Upper lobe of left lung (tissue), 6 donors: ENCODE measurements at regions not wholly inside any gene's neighbourhood (a gene's known extent, or its start where the extent isn't known, plus 50 kb on each side); places are given as distances from the start of the nearest gene placed in this dataset.

Source experiments
- ATAC-seq, 2 donors: fragments of 200-7000 bp; cut with Tn5 transposase; one replicate each; pipeline ENCODE4 v1.9.1; 2022; ENCODE audit warnings: mild to moderate bottlenecking in 2 of 2, moderate library complexity in 2 of 2; ENCODE audit not compliant: low FRiP score in 2 of 2
- DNase-seq, 2 donors: peaks; one replicate each; pipeline ENCODE4 v3.0.0-alpha.2; 2019 to 2020
- H3K27ac ChIP-seq, 4 donors: fragments of 200-600 bp; sonication (generic); one replicate each; pipeline ENCODE4 v1.5.1; 2016 to 2019
- H3K27me3 ChIP-seq, 4 donors: fragments of 200-600 bp; sonication (generic); one replicate each; pipeline ENCODE4 v1.5.1; 2017 to 2019
- H3K36me3 ChIP-seq, 4 donors: fragments of 200-600 bp; sonication (generic); one replicate each; pipeline ENCODE4 v1.5.1; 2016 to 2019
- H3K4me1 ChIP-seq, 4 donors: fragments of 200-600 bp; sonication (generic); one replicate each; pipeline ENCODE4 v1.5.1; 2018 to 2019
- H3K4me3 ChIP-seq, 4 donors: fragments of 200-600 bp; sonication (generic); one replicate each; pipeline ENCODE4 v1.5.1; 2017 to 2019; ENCODE audit warnings: mild to moderate bottlenecking in 2 of 4, moderate library complexity in 1 of 4
- H3K9me3 ChIP-seq, 4 donors: fragments of 200-600 bp; sonication (generic); one replicate each; pipeline ENCODE4 v1.5.1; 2018 to 2019
- EP300 ChIP-seq, 4 donors: sonication (generic); formaldehyde crosslinking; IDR thresholded peaks; one replicate each; pipeline ENCODE4 v1.5.1; 2017; ENCODE audit warnings: antibody characterized with exemption in 4 of 4, control low read depth in 2 of 4
- POLR2A ChIP-seq, 4 donors: fragments of 450-650 bp; IDR thresholded peaks; one replicate each; pipeline ENCODE4 v1.5.1; 2016 to 2017; ENCODE audit warnings: antibody characterized with exemption in 4 of 4, mild to moderate bottlenecking in 2 of 4
- POLR2AphosphoS5 ChIP-seq, 2 donors: sonication (generic); formaldehyde crosslinking; IDR thresholded peaks; one replicate each; pipeline ENCODE4 v1.5.1; 2017; ENCODE audit warnings: antibody characterized with exemption in 2 of 2
- WGBS, 2 donors: methylation state at CpG; one replicate each; pipeline ENCODE4 v1.1.5; 2017 to 2018; 5-methylcytosine and 5-hydroxymethylcytosine counted together
- TF ChIP-seq, protein P1 (sequence below), 6 experiments: fragments of 450-650 bp in 4 of 6; fragments of 200-600 bp in 2 of 6; sonication (generic) in 2 of 6; IDR thresholded peaks; one replicate each; pipeline ENCODE4 v1.5.1; 2016 to 2019; ENCODE audit warnings: antibody characterized with exemption in 6 of 6
- donor health status: DM: no; HTN: no; CAD: no; lungs with moderate emphysema.
- donor health status: DM: no; HTN: yes; CAD: no; lungs with severe emphysema.

DNA sequence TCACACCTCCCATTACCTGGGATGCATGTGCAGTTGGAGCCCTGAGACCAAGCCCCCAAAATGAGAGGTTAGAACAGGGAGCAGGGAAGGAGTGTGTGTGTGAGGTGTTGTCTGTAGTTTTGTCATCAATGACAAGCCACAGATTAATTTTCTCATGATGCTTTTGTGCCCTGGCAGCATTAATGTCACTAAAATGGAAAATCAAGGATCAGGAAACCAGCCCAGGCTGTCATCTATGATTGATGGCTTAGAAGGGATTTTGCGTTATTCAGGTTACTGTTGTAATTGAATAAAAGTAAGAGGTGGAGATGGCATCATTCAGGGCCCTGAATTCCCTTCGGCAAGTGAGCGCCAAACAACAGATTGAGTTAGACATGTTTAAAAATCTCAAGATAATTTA, 130.5 kb upstream of the C1QTNF7 start:
- no peaks in the 10 kb centered on the region for H3K9me3 ChIP-seq
- H3K27ac ChIP-seq, result no peak overlapping the region
- no peak overlapping the region for H3K4me3 ChIP-seq
- ATAC-seq, result no peak
- TF ChIP-seq EP300 (IDR thresholded peaks at IDR 0.05) (no peak), POLR2A (IDR thresholded peaks at IDR 0.05) (no peak), POLR2AphosphoS5 (IDR thresholded peaks at IDR 0.05) (no peak)
- TF ChIP-seq, protein P1, sequence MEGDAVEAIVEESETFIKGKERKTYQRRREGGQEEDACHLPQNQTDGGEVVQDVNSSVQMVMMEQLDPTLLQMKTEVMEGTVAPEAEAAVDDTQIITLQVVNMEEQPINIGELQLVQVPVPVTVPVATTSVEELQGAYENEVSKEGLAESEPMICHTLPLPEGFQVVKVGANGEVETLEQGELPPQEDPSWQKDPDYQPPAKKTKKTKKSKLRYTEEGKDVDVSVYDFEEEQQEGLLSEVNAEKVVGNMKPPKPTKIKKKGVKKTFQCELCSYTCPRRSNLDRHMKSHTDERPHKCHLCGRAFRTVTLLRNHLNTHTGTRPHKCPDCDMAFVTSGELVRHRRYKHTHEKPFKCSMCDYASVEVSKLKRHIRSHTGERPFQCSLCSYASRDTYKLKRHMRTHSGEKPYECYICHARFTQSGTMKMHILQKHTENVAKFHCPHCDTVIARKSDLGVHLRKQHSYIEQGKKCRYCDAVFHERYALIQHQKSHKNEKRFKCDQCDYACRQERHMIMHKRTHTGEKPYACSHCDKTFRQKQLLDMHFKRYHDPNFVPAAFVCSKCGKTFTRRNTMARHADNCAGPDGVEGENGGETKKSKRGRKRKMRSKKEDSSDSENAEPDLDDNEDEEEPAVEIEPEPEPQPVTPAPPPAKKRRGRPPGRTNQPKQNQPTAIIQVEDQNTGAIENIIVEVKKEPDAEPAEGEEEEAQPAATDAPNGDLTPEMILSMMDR (IDR thresholded peaks at IDR 0.05), result no peak
- H3K27me3 ChIP-seq, result no peaks in the 10 kb centered on the region
- H3K4me1 ChIP-seq, result no peaks in the 10 kb centered on the region
- WGBS, 2 donors, result 95 to 96% methylated on average over 3 of the region's 3 CpGs
- H3K36me3 ChIP-seq, result no peaks in the 10 kb centered on the region
- DNase-seq, result no peak

GRCh38 chr4:15299627-15300026, 128.2 kb upstream of the C1QTNF7 start:
- no peaks in the 10 kb centered on the region for H3K27me3 ChIP-seq
- H3K4me3 ChIP-seq, result no peak overlapping the region
- no peak for ATAC-seq
- no peaks in the 10 kb centered on the region for H3K9me3 ChIP-seq
- DNase-seq, result no peak
- H3K27ac ChIP-seq, result no peak overlapping the region
- no peaks in the 10 kb centered on the region for H3K4me1 ChIP-seq
- H3K36me3 ChIP-seq, result no peaks in the 10 kb centered on the region
- TF ChIP-seq POLR2A (IDR thresholded peaks at IDR 0.05), result no peak
- no peak for TF ChIP-seq EP300 (IDR thresholded peaks at IDR 0.05)
- no peak for TF ChIP-seq POLR2AphosphoS5 (IDR thresholded peaks at IDR 0.05)
- TF ChIP-seq, protein P1 (IDR thresholded peaks at IDR 0.05), result no peak
- 64 to 82% methylated on average over 2 of the region's 2 CpGs for WGBS, 2 donors

DNA sequence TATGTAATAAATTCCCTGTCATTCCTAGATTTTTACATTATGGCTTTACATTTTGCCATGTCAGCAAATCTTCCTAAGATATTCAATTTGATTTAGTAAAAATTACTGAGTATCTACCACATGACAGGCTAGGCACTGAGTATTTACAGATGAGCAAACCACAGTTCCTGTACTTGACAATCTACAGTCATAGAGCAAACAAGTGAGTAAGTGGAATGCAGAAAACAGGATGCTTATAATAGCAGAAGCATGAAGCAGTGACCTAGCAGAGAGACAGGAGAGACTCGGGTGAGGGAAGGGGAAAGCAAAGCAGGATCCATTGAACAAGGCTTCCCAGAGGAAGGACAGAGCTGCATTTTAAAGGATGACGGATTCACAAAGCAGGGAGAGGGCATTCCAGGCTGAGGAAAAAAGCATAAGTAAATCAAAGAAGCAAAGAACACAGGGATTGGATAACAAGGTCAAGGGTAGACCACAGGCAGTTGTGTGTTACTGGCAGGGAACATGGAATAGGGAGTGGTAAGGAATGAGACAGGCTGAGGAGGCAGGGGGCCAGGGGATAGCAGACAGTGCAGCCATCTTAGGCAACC, 124.7 kb upstream of the C1QTNF7 start:
- H3K27me3 ChIP-seq, result no peaks in the 10 kb centered on the region
- no peak for DNase-seq
- ATAC-seq, result no peak
- H3K27ac ChIP-seq, result no peak overlapping the region
- WGBS, 2 donors, result 45 to 57% methylated on average over 2 of the region's 2 CpGs
- no peak overlapping the region for H3K4me3 ChIP-seq
- H3K36me3 ChIP-seq, result no peaks in the 10 kb centered on the region
- H3K4me1 ChIP-seq, result no peaks in the 10 kb centered on the region
- TF ChIP-seq POLR2AphosphoS5 (IDR thresholded peaks at IDR 0.05) (no peak), POLR2A (IDR thresholded peaks at IDR 0.05) (no peak), EP300 (IDR thresholded peaks at IDR 0.05) (no peak)
- TF ChIP-seq, protein P1 (IDR thresholded peaks at IDR 0.05), result no peak
- no peaks in the 10 kb centered on the region for H3K9me3 ChIP-seq

DNA sequence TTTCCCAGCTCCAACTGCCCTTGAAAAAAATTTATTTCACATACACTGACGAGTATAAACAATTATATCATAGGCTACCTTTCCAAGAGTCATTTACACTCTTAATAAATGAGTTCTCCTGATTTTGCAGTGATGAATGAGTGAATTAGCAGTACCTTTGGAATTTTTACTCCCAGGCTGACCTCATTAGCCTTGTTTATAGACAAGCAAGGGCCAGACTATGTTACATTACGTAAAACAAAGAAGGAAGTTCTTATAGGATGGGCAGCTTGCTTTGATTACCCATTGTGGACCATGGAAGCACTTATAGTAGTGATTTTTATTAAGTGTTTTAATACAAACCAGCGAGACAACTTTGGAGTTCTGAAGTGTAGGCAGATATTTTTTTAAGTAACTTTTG, 112.9 kb upstream of the C1QTNF7 start:
- Histone ChIP-seq H3K4me1 (no peaks in the 10 kb centered on the region), H3K27me3 (no peaks in the 10 kb centered on the region), H3K27ac (no peak overlapping the region), H3K36me3 (no peaks in the 10 kb centered on the region), H3K9me3 (no peaks in the 10 kb centered on the region), H3K4me3 (no peak overlapping the region)
- 53 to 60% methylated on average over 3 of the region's 3 CpGs for WGBS, 2 donors
- DNase-seq (no peak), ATAC-seq (no peak)
- no peak for TF ChIP-seq EP300 (IDR thresholded peaks at IDR 0.05)
- no peak for TF ChIP-seq POLR2AphosphoS5 (IDR thresholded peaks at IDR 0.05)
- TF ChIP-seq, protein P1 (IDR thresholded peaks at IDR 0.05), result no peak
- no peak for TF ChIP-seq POLR2A (IDR thresholded peaks at IDR 0.05)

GRCh38 chr4:15317246-15317645, 110.6 kb upstream of the C1QTNF7 start:
- H3K27ac ChIP-seq, result no peak overlapping the region
- H3K36me3 ChIP-seq, result no peaks in the 10 kb centered on the region
- no peaks in the 10 kb centered on the region for H3K27me3 ChIP-seq
- TF ChIP-seq EP300 (IDR thresholded peaks at IDR 0.05), result no peak
- TF ChIP-seq, protein P1 (IDR thresholded peaks at IDR 0.05), result no peak
- no peak for TF ChIP-seq POLR2AphosphoS5 (IDR thresholded peaks at IDR 0.05)
- 78 to 80% methylated on average over 3 of the region's 3 CpGs for WGBS, 2 donors
- no peaks in the 10 kb centered on the region for H3K4me1 ChIP-seq
- no peak overlapping the region for H3K4me3 ChIP-seq
- no peaks in the 10 kb centered on the region for H3K9me3 ChIP-seq
- ATAC-seq, result no peak
- DNase-seq, result no peak
